GM12878 (cell line): ENCODE measurements at regions not wholly inside any gene's neighbourhood (a gene's known extent, or its start where the extent isn't known, plus 50 kb on each side); places are given as distances from the start of the nearest gene placed in this dataset.

Experiments used
- ATAC-seq: fragments of 200-7000 bp; cut with Tn5 transposase; 3 replicates; pipeline ENCODE4 v1.9.1; 2020; ENCODE audit warnings: mild to moderate bottlenecking, moderate library complexity
- BruUV-seq: library from RNA; stranded (reverse); fragments of 400-500 nt; replicated peaks from 2 replicates; lab custom pipeline; 2021; lab: Mats Ljungman, UMichigan
- CTCF ChIA-PET: fragments of 300-600 bp; sonication (Branson Sonifier 250); formaldehyde crosslinking; extraction: SDS; loops from one replicate; lab custom pipeline; 2021; ENCODE audit warnings: inconsistent platforms; lab: Yijun Ruan, JAX
- POLR2A ChIA-PET: fragments of 350-600 bp; formaldehyde crosslinking; extraction: SDS; loops from one replicate; lab custom pipeline; 2021; ENCODE audit warnings: inconsistent platforms; lab: Charles Lee
- RAD21 ChIA-PET: fragments of 300-600 bp; sonication (Branson Sonifier 250); formaldehyde crosslinking; loops from one replicate; lab custom pipeline; 2023; ENCODE audit warnings: antibody characterized with exemption; ENCODE audit not compliant: unreplicated experiment; lab: Charles Lee
- SMC1A ChIA-PET: fragments of 300-600 bp; sonication (Branson Sonifier 250); formaldehyde crosslinking; loops from one replicate; lab custom pipeline; 2023; ENCODE audit not compliant: unreplicated experiment, uncharacterized antibody; lab: Charles Lee
- DNase-seq: peaks from one replicate; pipeline ENCODE4 v3.0.0-alpha.2; 2011; ENCODE audit warnings: low read depth, low spot score
- FAIRE-seq: peaks from 3 replicates; lab custom pipeline; 2011; peaks lifted over from hg19 to GRCh38; lab: Jason Lieb, UNC
- H2AFZ ChIP-seq: 2 replicates; pipeline ENCODE4 v1.6.0; 2011; ENCODE audit warnings: low read depth, low read length, control low read depth; ENCODE audit not compliant: control insufficient read depth
- H3K27ac ChIP-seq: 2 replicates; pipeline ENCODE4 v1.5.1; 2011; ENCODE audit warnings: control low read depth; ENCODE audit not compliant: control insufficient read depth, insufficient read depth
- H3K27me3 ChIP-seq, 2 experiments: replicated peaks in 1 of 2; 2 replicates each; pipeline versions ENCODE4 v1.6.0 to v1.6.1; 2011; ENCODE audit warnings: low read length in 1 of 2; ENCODE audit not compliant: control insufficient read depth in 2 of 2, insufficient read depth in 2 of 2
- H3K36me3 ChIP-seq, 2 experiments: 2 replicates each; pipeline ENCODE4 v1.5.1; 2011; ENCODE audit warnings: low read length in 1 of 2; ENCODE audit not compliant: control insufficient read depth in 2 of 2, insufficient read depth in 2 of 2
- H3K4me1 ChIP-seq: 2 replicates; pipeline ENCODE4 v1.6.1; 2011; ENCODE audit warnings: mild to moderate bottlenecking, low read length, moderate library complexity, mixed read lengths; ENCODE audit not compliant: control insufficient read depth, insufficient read depth
- H3K4me2 ChIP-seq: 2 replicates; pipeline ENCODE4 v1.6.0; 2011; ENCODE audit warnings: control low read depth; ENCODE audit not compliant: control insufficient read depth, insufficient read depth
- H3K4me3 ChIP-seq: fragments of 200-600 bp; sonication (generic); 2 replicates; pipeline ENCODE4 v1.5.1; 2016
- H3K79me2 ChIP-seq: 2 replicates; pipeline ENCODE4 v1.6.0; 2011; ENCODE audit warnings: low read length; ENCODE audit not compliant: control insufficient read depth, insufficient read depth
- H3K9ac ChIP-seq: 2 replicates; pipeline ENCODE4 v1.8.0; 2011; ENCODE audit warnings: low read length, control low read depth, mixed read lengths; ENCODE audit not compliant: control insufficient read depth, insufficient read depth
- H3K9me3 ChIP-seq: replicated peaks from 3 replicates; pipeline ENCODE4 v1.5.1; 2011; ENCODE audit warnings: mild to moderate bottlenecking, low read length; ENCODE audit not compliant: control insufficient read depth, insufficient read depth
- H4K20me1 ChIP-seq: 2 replicates; pipeline ENCODE4 v1.6.0; 2011; ENCODE audit not compliant: control insufficient read depth, insufficient read depth
- CHD4 ChIP-seq: fragments of 200-600 bp; sonication (generic); IDR thresholded peaks from 2 replicates; pipeline ENCODE4 v1.6.1; 2016; ENCODE audit warnings: mild to moderate bottlenecking
- PAX5 ChIP-seq: IDR thresholded peaks from 2 replicates; pipeline ENCODE4 v1.6.1; 2011; ENCODE audit warnings: low read depth, low read length, borderline replicate concordance
- RUNX3 ChIP-seq: IDR thresholded peaks from 2 replicates; pipeline ENCODE4 v1.6.1; 2012; ENCODE audit warnings: low read length, inconsistent platforms
- STAT1 ChIP-seq: fragments of 450-650 bp; conservative IDR thresholded peaks from 2 replicates; pipeline ENCODE4 v1.6.1; 2014; ENCODE audit warnings: antibody characterized with exemption, mild to moderate bottlenecking
- STAT3 ChIP-seq: IDR thresholded peaks from 2 replicates; pipeline ENCODE4 v1.6.1; 2011; ENCODE audit warnings: low read depth, low read length, improper control_type of control experiment
- TBL1XR1 ChIP-seq: IDR thresholded peaks from 2 replicates; pipeline ENCODE4 v1.6.1; 2012; ENCODE audit warnings: low read depth, low read length, improper control_type of control experiment
- WRNIP1 ChIP-seq: IDR thresholded peaks from 2 replicates; pipeline ENCODE4 v1.6.1; 2011; ENCODE audit warnings: low read depth, low read length, improper control_type of control experiment, borderline replicate concordance
- YY1 ChIP-seq: IDR thresholded peaks from 2 replicates; pipeline ENCODE4 v1.6.1; 2011; ENCODE audit warnings: low read depth, mild to moderate bottlenecking, low read length
- WGBS: methylation state at CpG from one replicate; pipeline ENCODE4 v1.1.6; 2016; ENCODE audit warnings: low lambda C conversion rate; ENCODE audit not compliant: insufficient replicate concordance, insufficient coverage; ENCODE audit errors: missing lambda C conversion rate; 5-methylcytosine and 5-hydroxymethylcytosine counted together
- in situ Hi-C: fragments of 300-500 bp; cut with MboI; formaldehyde crosslinking; loops from 9 replicates; pipeline ENCODE4 v1.14.3; 2018; ENCODE audit warnings: mixed read lengths
- intact Hi-C: fragments of 100-400 bp; cut with micrococcal nuclease; formaldehyde crosslinking; loops from one replicate; pipeline ENCODE4 v1.14.2; 2022; ENCODE audit not compliant: unreplicated experiment

DNA sequence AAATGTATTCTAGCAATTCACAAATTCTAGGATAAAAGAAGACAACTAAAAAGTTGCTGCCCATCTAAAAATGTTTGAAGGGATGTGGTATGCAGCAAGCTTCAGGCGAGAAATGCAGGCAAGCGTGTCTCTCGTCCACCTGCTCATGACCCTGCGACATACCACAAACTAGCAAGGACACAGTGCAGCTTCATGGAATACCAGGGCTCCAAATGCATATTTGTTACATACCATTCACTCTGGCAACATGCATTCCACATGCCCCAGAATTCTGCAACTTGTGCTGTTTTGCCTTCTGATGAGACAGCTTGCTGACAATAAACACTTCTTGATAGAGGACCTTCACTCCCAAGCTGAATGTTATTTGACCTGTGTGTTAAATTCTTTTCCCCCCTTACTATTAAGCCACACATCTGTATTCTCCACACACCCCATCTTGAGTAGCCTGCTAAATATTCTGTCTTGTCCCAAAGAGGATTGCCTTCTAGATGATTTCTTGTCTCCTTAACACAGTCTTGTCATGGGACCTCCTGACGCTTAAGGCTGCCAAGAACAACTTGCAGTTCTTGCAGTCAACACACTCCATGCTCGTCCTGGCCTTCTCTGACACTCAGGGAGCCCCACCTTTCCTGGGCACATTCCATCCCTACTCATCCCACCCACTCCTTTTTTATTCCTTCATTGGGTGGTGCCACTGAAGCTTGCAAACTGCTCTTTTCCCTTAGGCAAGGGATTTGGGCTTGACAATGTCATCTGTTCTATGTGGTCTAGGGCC lies 340.5 kb downstream of the PIK3R1 start:
- 31% methylated on average over 6 of the region's 6 CpGs for WGBS
- RAD21 ChIA-PET, result no interaction called here
- no peak overlapping the region for H3K4me2 ChIP-seq
- TF ChIP-seq CHD4 (no peak), PAX5 (0 out of 2 replicates have a peak, but pooled peaks have one; percentile 16)
- no peak overlapping the region for H2AFZ ChIP-seq
- FAIRE-seq, result no peak
- in situ Hi-C loops (no loop called here), intact Hi-C loops (loop anchor here (10.0 kb wide), 1 partner anchor 49 kb away; no protein-coding TSS in a partner anchor)
- H3K4me3 ChIP-seq, result no peak overlapping the region
- no peak overlapping the region for H3K27ac ChIP-seq
- no peaks in the 10 kb centered on the region for H3K27me3 ChIP-seq
- DNase-seq, result no peak
- CTCF ChIA-PET, result no interaction called here
- H3K79me2 ChIP-seq, result no peaks in the 10 kb centered on the region
- ATAC-seq, result no peak
- H3K9me3 ChIP-seq, result peaks cover 3% of the 10 kb centered on the region; the same call in 2 of the 3 replicates
- SMC1A ChIA-PET, result interaction anchor here (0.6 to 1.0 kb wide), 2 partner anchors 17 to 176 kb away, joined by 3 read pairs; no protein-coding TSS in a partner anchor
- BruUV-seq, result no TSS peak
- no peaks in the 10 kb centered on the region for H3K36me3 ChIP-seq
- H3K9ac ChIP-seq, result no peak overlapping the region
- H3K4me1 ChIP-seq, result no peaks in the 10 kb centered on the region
- no peaks in the 10 kb centered on the region for H4K20me1 ChIP-seq
- POLR2A ChIA-PET, result no interaction called here

DNA sequence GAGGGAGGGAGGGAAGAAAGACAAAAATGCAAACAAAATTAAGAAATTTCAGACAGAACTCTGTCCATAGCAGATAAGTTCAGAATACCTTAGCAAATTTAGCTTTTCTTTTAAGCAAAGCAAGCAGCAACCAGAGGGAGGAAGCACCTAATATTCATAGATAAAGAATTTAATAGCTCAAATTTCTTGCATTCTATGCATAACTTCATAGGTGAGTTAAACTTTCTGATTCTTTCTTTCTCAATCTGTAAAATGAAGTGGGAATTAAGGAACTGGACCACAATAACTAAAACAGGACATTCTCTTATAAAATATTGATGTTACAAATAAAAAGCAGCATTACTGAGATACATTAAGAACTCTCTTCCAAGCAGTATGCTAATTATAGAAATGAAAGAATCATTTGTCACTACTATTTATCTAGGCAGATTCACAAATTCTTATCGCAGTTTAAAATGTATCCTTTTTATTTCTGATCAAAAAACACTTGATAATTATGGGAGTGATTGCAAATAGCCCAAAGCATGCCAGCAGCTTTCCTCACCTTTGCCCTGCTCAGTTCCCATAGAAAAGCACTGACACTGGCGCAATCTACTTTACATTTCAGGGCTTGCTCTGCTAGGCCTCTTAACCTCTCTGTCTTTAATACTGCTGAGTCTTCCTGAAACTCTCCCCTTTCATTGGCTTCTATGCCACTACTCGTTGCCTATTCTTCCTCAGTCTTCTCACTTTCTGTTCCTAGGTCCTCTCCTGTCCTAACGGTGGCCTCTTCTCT lies 341.8 kb downstream of the PIK3R1 start:
- H3K27ac ChIP-seq, result no peak overlapping the region
- H3K27me3 ChIP-seq, result no peaks in the 10 kb centered on the region
- no peak overlapping the region for H3K4me3 ChIP-seq
- DNase-seq (no peak), FAIRE-seq (no peak), ATAC-seq (no peak)
- intact Hi-C loops (loop anchor here (10.0 kb wide), 1 partner anchor 47 kb away; no protein-coding TSS in a partner anchor), in situ Hi-C loops (no loop called here)
- no peaks in the 10 kb centered on the region for H3K79me2 ChIP-seq
- POLR2A ChIA-PET, result no interaction called here
- H2AFZ ChIP-seq, result no peak overlapping the region
- no peak for TF ChIP-seq YY1
- TF ChIP-seq STAT3, result no peak
- no peak for TF ChIP-seq WRNIP1
- TF ChIP-seq TBL1XR1, result no peak
- no peak for TF ChIP-seq RUNX3
- TF ChIP-seq STAT1, result no peak
- SMC1A ChIA-PET, result interaction anchor here (0.6 kb wide), 1 partner anchor 67 kb away, joined by 3 read pairs; no protein-coding TSS in a partner anchor
- H3K9me3 ChIP-seq, result peaks cover 3% of the 10 kb centered on the region; the same call in 2 of the 3 replicates
- no peak overlapping the region for H3K4me2 ChIP-seq
- H3K36me3 ChIP-seq, result no peaks in the 10 kb centered on the region
- RAD21 ChIA-PET, result no interaction called here
- WGBS, result 63% methylated on average over 4 of the region's 4 CpGs
- H4K20me1 ChIP-seq, result no peaks in the 10 kb centered on the region
- CTCF ChIA-PET, result no interaction called here
- no TSS peak for BruUV-seq
- H3K4me1 ChIP-seq, result no peaks in the 10 kb centered on the region
- H3K9ac ChIP-seq, result no peak overlapping the region
